Type B pancreatic cell (in vitro differentiated cells): ENCODE measurements at regions not wholly inside any gene's neighbourhood (a gene's known extent, or its start where the extent isn't known, plus 50 kb on each side); places are given as distances from the start of the nearest gene placed in this dataset.

ENCODE experiments used
- DNase-seq: peaks from one replicate; pipeline ENCODE4 v3.0.0; 2021; ENCODE audit warnings: mixed read lengths; ENCODE audit not compliant: unreplicated experiment; ENCODE audit errors: extremely low spot score
- H3K27ac Mint-ChIP-seq: 2 replicates; pipeline ENCODE4 v1.8.0; 2021; ENCODE audit warnings: mild to moderate bottlenecking, mixed read lengths
- H3K27me3 Mint-ChIP-seq: 2 replicates; pipeline ENCODE4 v1.8.0; 2021; ENCODE audit warnings: mixed read lengths
- H3K36me3 Mint-ChIP-seq: 2 replicates; pipeline ENCODE4 v1.8.0; 2021; ENCODE audit warnings: mixed read lengths
- H3K4me1 Mint-ChIP-seq: one replicate; pipeline ENCODE4 v1.8.0; 2021; ENCODE audit warnings: mixed read lengths; ENCODE audit not compliant: unreplicated experiment
- H3K4me3 Mint-ChIP-seq: 2 replicates; pipeline ENCODE4 v1.8.0; 2021; ENCODE audit warnings: mild to moderate bottlenecking, mixed read lengths
- H3K9me3 Mint-ChIP-seq: 2 replicates; pipeline ENCODE4 v1.8.0; 2021; ENCODE audit warnings: mixed read lengths
- TF ChIP-seq, protein P1 (sequence below): fragments of 200-600 bp; sonication (generic); conservative IDR thresholded peaks from 2 replicates; pipeline ENCODE4 v1.5.0; 2021; ENCODE audit warnings: antibody characterized with exemption, mild to moderate bottlenecking

DNA sequence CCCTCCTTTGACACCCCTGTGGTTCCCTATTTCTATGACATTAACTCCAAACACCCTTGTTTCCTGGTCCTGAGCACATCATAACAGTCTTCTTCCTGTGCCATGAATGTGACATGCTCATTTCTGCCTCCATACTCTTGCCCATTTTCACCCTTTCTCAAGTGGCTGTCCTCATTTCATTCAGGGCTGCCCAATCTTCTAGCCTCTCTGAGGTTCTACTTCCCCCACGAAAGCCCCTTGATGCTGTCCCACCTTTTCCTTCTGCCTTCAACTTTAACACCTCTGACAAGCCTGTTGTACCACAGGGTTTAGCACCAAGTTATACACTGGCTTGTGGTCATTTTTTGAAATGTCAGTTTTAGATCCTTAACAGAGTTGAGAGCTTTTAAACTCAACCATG is 136.2 kb upstream of the BOD1L1 start:
- TF ChIP-seq, protein P1, sequence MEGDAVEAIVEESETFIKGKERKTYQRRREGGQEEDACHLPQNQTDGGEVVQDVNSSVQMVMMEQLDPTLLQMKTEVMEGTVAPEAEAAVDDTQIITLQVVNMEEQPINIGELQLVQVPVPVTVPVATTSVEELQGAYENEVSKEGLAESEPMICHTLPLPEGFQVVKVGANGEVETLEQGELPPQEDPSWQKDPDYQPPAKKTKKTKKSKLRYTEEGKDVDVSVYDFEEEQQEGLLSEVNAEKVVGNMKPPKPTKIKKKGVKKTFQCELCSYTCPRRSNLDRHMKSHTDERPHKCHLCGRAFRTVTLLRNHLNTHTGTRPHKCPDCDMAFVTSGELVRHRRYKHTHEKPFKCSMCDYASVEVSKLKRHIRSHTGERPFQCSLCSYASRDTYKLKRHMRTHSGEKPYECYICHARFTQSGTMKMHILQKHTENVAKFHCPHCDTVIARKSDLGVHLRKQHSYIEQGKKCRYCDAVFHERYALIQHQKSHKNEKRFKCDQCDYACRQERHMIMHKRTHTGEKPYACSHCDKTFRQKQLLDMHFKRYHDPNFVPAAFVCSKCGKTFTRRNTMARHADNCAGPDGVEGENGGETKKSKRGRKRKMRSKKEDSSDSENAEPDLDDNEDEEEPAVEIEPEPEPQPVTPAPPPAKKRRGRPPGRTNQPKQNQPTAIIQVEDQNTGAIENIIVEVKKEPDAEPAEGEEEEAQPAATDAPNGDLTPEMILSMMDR, result no peak
- no peaks in the 10 kb centered on the region for H3K9me3 Mint-ChIP-seq
- no peak overlapping the region for H3K4me3 Mint-ChIP-seq
- no peaks in the 10 kb centered on the region for H3K27me3 Mint-ChIP-seq
- H3K36me3 Mint-ChIP-seq, result no peaks in the 10 kb centered on the region
- no peak for DNase-seq
- no peak overlapping the region for H3K27ac Mint-ChIP-seq
- H3K4me1 Mint-ChIP-seq, result no peaks in the 10 kb centered on the region

DNA sequence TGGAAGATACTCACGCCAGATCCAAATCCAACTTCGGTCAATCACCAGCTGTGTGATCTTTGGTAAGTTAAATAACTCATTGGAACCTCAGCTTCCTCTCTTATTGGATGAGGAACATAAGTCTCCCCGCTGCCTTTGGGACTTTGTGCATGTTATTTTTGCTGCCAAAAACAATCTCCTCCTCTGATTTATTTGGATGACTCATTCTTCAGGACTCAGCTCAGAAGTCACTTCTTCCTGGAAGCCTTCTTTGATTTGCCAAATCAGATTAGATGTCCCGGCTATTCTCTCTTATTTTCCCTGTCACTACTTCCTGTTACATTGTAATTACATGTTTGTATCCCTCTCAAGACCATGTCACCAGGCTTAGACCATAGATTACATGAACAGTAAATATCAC is 138.0 kb upstream of the BOD1L1 start:
- TF ChIP-seq, protein P1, result no peak
- Mint-ChIP-seq H3K9me3 (no peaks in the 10 kb centered on the region), H3K27me3 (peaks cover 3% of the 10 kb centered on the region), H3K36me3 (no peaks in the 10 kb centered on the region), H3K4me1 (no peaks in the 10 kb centered on the region), H3K4me3 (no peak overlapping the region), H3K27ac (no peak overlapping the region)
- no peak for DNase-seq

GRCh38 chr4:13766761-13767540 is 139.4 kb upstream of the BOD1L1 start:
- Mint-ChIP-seq H3K4me3 (no peak overlapping the region), H3K27ac (no peak overlapping the region), H3K9me3 (no peaks in the 10 kb centered on the region), H3K27me3 (peaks cover 3% of the 10 kb centered on the region), H3K36me3 (no peaks in the 10 kb centered on the region), H3K4me1 (no peaks in the 10 kb centered on the region)
- TF ChIP-seq, protein P1, result no peak
- DNase-seq, result no peak

GRCh38 chr4:13777341-13777740 is 149.8 kb upstream of the BOD1L1 start:
- Mint-ChIP-seq H3K27ac (no peak overlapping the region), H3K27me3 (no peaks in the 10 kb centered on the region), H3K9me3 (peaks cover 6% of the 10 kb centered on the region), H3K4me1 (no peaks in the 10 kb centered on the region), H3K36me3 (no peaks in the 10 kb centered on the region), H3K4me3 (no peak overlapping the region)
- no peak for DNase-seq
- TF ChIP-seq, protein P1, result no peak

DNA sequence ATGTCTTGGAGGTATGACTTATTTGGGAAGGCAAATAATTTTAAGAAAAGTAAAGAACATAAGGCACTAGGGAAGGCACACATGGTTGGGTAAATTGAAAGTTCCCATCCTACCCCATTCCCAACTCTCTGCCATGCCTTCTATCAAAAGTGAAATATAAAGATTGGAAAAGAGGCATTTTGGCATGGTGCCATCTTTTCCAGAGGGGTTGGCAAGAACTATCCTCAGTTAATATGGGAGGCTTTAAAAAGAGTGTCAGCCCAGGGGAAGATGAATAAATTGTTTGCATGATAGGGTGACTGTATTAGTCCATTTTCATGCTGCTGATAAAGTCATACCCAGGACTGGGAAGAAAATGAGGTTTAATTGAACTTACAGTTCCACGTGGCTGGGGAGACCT is 150.8 kb upstream of the BOD1L1 start:
- Mint-ChIP-seq H3K9me3 (peaks cover 6% of the 10 kb centered on the region), H3K36me3 (no peaks in the 10 kb centered on the region), H3K4me3 (no peak overlapping the region), H3K27me3 (no peaks in the 10 kb centered on the region), H3K27ac (no peak overlapping the region), H3K4me1 (no peaks in the 10 kb centered on the region)
- DNase-seq, result no peak
- TF ChIP-seq, protein P1, result no peak
